ENCODE measurements at regions not wholly inside any gene's neighbourhood (a gene's known extent, or its start where the extent isn't known, plus 50 kb on each side); places are given as distances from the start of the nearest gene placed in this dataset.
"Not testable (repeated sequence)": the region's sequence is repeated elsewhere in the genome, so short reads cannot be mapped to it uniquely, and the experiment has no call there.

DNA sequence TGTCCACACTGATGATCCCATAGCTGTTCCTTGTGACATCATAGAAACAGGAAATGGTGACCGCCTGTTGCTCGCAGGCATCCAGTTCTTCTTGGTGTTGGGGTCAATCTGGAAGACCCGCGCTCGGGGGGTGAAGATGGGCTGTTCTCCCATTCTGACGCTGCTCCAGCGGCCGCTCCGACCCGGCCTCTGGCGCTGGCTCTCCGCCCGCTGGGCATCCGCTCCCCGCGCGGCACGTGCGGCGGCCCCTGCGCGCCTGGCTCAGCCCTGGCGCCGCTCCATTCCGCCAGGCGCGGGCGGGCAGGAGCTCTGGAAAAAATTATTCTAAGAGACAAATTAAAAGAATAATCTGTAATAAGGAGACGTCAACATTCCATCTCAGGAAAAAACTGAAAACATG lies 761.1 kb downstream of the TMEM121 start:
- H3K27me3 ChIP-seq (ENCODE audit: control insufficient read depth, insufficient read depth, low read length) = no peaks in the 10 kb centered on the region
- H3K36me3 ChIP-seq (ENCODE audit: control insufficient read depth, insufficient read depth, low read length) = no peaks in the 10 kb centered on the region
- no peak overlapping the region for H3K4me3 ChIP-seq (ENCODE audit: low read depth, low read length)
- DNase-seq (ENCODE audit: low read depth) = no peak
- TF ChIP-seq, protein P1, sequence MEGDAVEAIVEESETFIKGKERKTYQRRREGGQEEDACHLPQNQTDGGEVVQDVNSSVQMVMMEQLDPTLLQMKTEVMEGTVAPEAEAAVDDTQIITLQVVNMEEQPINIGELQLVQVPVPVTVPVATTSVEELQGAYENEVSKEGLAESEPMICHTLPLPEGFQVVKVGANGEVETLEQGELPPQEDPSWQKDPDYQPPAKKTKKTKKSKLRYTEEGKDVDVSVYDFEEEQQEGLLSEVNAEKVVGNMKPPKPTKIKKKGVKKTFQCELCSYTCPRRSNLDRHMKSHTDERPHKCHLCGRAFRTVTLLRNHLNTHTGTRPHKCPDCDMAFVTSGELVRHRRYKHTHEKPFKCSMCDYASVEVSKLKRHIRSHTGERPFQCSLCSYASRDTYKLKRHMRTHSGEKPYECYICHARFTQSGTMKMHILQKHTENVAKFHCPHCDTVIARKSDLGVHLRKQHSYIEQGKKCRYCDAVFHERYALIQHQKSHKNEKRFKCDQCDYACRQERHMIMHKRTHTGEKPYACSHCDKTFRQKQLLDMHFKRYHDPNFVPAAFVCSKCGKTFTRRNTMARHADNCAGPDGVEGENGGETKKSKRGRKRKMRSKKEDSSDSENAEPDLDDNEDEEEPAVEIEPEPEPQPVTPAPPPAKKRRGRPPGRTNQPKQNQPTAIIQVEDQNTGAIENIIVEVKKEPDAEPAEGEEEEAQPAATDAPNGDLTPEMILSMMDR (IDR thresholded peaks at IDR 0.05; ENCODE audit: insufficient read depth, low read length, poor library complexity, severe bottlenecking) = no peak

DNA sequence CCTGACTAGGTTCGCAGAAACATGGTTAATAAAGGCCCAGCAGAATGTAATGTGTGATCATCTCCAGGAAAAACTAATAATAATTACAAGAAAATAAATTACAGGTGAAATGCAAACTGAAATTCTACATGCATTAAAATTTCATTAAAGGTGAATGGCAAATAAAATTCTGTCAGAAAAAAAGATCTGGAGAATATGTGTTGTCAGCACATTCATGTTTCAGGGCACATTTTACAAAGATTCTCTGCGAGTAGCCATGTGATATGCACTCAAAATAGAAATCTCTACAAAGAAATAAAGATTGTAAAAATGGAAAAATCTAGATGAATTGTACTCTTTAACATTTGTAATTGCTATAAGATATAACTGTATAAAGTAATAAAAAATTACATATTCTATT lies 765.2 kb downstream of the TMEM121 start:
- TF ChIP-seq, protein P1 (IDR thresholded peaks at IDR 0.05; ENCODE audit: insufficient read depth, low read length, poor library complexity, severe bottlenecking) = no peak
- Histone ChIP-seq H3K27me3 (ENCODE audit: control insufficient read depth, insufficient read depth, low read length) (no peaks in the 10 kb centered on the region), H3K4me3 (ENCODE audit: low read depth, low read length) (no peak overlapping the region), H3K36me3 (ENCODE audit: control insufficient read depth, insufficient read depth, low read length) (no peaks in the 10 kb centered on the region)
- no peak for DNase-seq (ENCODE audit: low read depth)

DNA sequence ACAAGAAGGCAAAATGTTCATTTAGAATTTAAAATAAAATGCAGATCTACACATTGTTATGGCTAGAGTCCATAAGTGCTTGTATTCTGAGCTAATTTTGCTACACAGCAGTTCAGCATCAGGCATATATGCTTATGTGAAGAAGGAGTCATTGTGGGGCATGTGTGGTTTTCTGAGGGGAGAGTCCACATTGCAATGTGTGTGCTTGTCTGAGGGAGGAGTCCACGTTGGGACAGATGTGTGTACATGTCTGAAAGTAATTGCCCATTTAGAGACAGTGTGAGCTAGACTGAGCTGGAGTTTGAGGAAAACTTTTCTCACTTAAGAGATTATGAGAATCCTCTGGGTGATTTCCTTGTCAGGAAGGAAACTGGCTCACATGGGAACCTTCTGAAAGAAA lies 767.9 kb downstream of the TMEM121 start:
- no peak for DNase-seq (ENCODE audit: low read depth)
- Histone ChIP-seq H3K36me3 (ENCODE audit: control insufficient read depth, insufficient read depth, low read length) (no peaks in the 10 kb centered on the region), H3K4me3 (ENCODE audit: low read depth, low read length) (no peak overlapping the region), H3K27me3 (ENCODE audit: control insufficient read depth, insufficient read depth, low read length) (no peaks in the 10 kb centered on the region)
- TF ChIP-seq, protein P1 (IDR thresholded peaks at IDR 0.05; ENCODE audit: insufficient read depth, low read length, poor library complexity, severe bottlenecking) = no peak

DNA sequence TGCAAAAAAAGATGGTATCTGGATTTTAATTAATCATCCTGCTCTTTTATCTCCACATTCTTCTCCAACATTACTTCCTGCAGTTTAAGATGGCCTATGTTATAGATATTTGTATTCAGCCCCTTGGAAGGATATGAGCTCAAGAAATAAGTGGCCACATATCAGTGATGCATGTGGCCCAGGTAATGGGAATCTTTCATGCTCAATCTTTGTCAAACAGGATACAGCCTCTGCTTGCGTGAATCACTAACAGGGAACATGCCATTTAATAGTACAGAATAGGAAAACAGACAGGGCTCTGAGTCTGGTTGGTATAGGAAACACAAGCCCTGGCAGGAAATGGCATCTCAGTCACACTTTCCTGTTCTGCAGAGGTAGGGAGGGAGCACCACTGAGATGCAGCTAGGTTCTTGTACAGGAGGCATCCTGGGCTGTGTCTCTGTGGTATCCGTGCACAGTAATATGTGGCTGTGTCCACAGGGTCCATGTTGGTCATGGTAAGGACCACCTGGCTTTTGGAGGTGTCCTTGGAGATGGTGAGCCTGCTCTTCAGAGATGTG lies 774.6 kb downstream of the TMEM121 start:
- not testable (repeated sequence) for H3K27me3 ChIP-seq (ENCODE audit: control insufficient read depth, insufficient read depth, low read length); DNase-seq (ENCODE audit: low read depth); H3K36me3 ChIP-seq (ENCODE audit: control insufficient read depth, insufficient read depth, low read length); H3K4me3 ChIP-seq (ENCODE audit: low read depth, low read length)

DNA sequence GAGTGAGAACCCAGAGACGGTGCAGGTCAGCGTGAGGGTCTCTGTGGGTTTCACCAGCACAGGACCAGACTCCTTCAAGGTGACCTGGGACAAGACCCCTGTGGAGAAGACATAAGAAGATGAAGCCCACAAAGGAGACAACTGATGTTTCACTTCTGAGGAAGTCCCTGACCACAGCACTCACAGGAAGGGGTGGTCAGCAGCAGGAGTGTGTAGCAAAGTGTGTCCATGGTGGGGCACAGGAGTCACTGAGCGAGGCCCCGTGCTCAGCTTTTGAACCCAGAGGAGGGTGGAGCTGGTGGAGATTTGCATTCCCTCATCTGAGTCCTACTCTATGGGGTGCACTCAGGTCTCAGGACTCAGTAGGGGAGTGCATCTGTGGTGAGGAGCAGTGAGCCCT lies 775.2 kb downstream of the TMEM121 start:
- H3K36me3 ChIP-seq (ENCODE audit: control insufficient read depth, insufficient read depth, low read length); H3K27me3 ChIP-seq (ENCODE audit: control insufficient read depth, insufficient read depth, low read length): not testable (repeated sequence)

DNA sequence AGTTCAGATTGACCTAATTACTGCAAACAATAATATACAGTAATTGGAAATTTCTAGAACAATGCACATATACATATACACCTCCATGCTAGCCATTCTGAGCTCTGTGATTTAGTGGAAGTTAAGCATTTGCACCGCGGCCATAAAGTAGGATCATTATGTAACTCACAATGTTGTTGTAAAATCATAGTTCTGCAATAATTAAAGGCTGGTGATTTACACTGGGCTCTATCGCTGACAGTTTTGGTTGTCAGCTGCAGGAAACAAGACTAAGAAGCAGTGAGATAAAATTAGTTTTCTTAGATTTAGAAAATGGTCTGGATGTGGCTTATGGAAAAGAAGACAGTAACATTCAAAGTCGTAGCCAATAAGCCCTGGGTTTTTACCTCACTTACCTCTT lies 776.3 kb downstream of the TMEM121 start:
- Histone ChIP-seq H3K27me3 (ENCODE audit: control insufficient read depth, insufficient read depth, low read length) (no peaks in the 10 kb centered on the region), H3K36me3 (ENCODE audit: control insufficient read depth, insufficient read depth, low read length) (no peaks in the 10 kb centered on the region), H3K4me3 (ENCODE audit: low read depth, low read length) (no peak overlapping the region)
- DNase-seq (ENCODE audit: low read depth) = no peak
- TF ChIP-seq, protein P1 (IDR thresholded peaks at IDR 0.05; ENCODE audit: insufficient read depth, low read length, poor library complexity, severe bottlenecking) = no peak

More for the DNA sequence above, 775.2 kb downstream of the TMEM121 start:
- DNase-seq (ENCODE audit: low read depth); H3K4me3 ChIP-seq (ENCODE audit: low read depth, low read length): not testable (repeated sequence)

DNA sequence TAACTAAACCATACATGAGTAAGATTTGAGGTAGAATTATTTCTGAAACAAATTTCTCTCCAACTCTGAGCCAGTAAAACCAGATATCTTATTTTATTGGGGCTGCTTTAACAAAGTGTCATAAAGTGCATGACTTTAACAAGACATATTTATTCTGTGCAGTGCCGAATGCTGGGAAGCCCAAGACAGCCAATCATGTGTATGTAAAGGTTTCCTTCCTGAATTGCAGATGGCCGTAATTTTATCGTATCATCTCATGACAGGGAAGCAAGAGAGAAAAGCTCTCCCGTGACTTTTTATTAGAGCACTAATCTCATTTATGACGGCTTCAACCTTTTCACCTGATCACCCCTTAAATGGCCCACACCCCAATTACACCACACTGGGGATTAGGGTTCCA lies 777.9 kb downstream of the TMEM121 start:
- Histone ChIP-seq H3K27me3 (ENCODE audit: control insufficient read depth, insufficient read depth, low read length) (no peaks in the 10 kb centered on the region), H3K4me3 (ENCODE audit: low read depth, low read length) (no peak overlapping the region), H3K36me3 (ENCODE audit: control insufficient read depth, insufficient read depth, low read length) (no peaks in the 10 kb centered on the region)
- no peak for DNase-seq (ENCODE audit: low read depth)
- TF ChIP-seq, protein P1 (IDR thresholded peaks at IDR 0.05; ENCODE audit: insufficient read depth, low read length, poor library complexity, severe bottlenecking) = no peak
